Sigmoid colon (tissue), 6 donors: ENCODE measurements at regions not wholly inside any gene's neighbourhood (a gene's known extent, or its start where the extent isn't known, plus 50 kb on each side); places are given as distances from the start of the nearest gene placed in this dataset.
A peak's percentile ranks its signal among the peaks of the same experiment; 100 is the strongest.

Experiments used
- DNase-seq: peaks from one replicate; pipeline ENCODE4 v3.0.0-alpha.2; 2019
- H3K27ac ChIP-seq, 4 donors: fragments of 200-600 bp; sonication (generic); one replicate each; pipeline ENCODE4 v1.5.1; 2016 to 2019; ENCODE audit warnings: mild to moderate bottlenecking in 1 of 4
- H3K27me3 ChIP-seq, 3 donors: fragments of 200-600 bp; sonication (generic); one replicate each; pipeline ENCODE4 v1.5.1; 2019; ENCODE audit warnings: mild to moderate bottlenecking in 1 of 3
- H3K36me3 ChIP-seq, 4 donors: fragments of 200-600 bp; sonication (generic); one replicate each; pipeline ENCODE4 v1.5.1; 2016 to 2019
- H3K4me1 ChIP-seq, 4 donors: fragments of 200-600 bp; sonication (generic); one replicate each; pipeline ENCODE4 v1.5.1; 2017 to 2019
- H3K4me3 ChIP-seq, 4 donors: fragments of 200-600 bp; sonication (generic); one replicate each; pipeline ENCODE4 v1.5.1; 2017 to 2019; ENCODE audit warnings: mild to moderate bottlenecking in 2 of 4, moderate library complexity in 1 of 4
- H3K9me3 ChIP-seq, 4 donors: fragments of 200-600 bp in 3 of 4; sonication (generic) in 3 of 4; one replicate each; pipeline versions ENCODE4 v1.5.1 to v1.6.1; 2013 to 2019
- CTCF ChIP-seq, 4 experiments: fragments of 450-650 bp in 3 of 4; fragments of 200-600 bp in 1 of 4; IDR thresholded peaks; one replicate each; pipeline ENCODE4 v1.5.1; 2016 to 2019; ENCODE audit warnings: antibody characterized with exemption in 4 of 4, mild to moderate bottlenecking in 3 of 4, moderate library complexity in 2 of 4
- EP300 ChIP-seq, 4 donors: sonication (generic); formaldehyde crosslinking; IDR thresholded peaks; one replicate each; pipeline ENCODE4 v1.6.1; 2017; ENCODE audit warnings: antibody characterized with exemption in 4 of 4
- POLR2A ChIP-seq, 2 donors: fragments of 450-650 bp; IDR thresholded peaks; one replicate each; pipeline ENCODE4 v1.6.1; 2016; ENCODE audit warnings: antibody characterized with exemption in 2 of 2, mild to moderate bottlenecking in 2 of 2, moderate library complexity in 2 of 2
- POLR2AphosphoS5 ChIP-seq, 4 donors: sonication (generic); formaldehyde crosslinking; IDR thresholded peaks; one replicate each; pipeline ENCODE4 v1.6.1; 2017; ENCODE audit warnings: antibody characterized with exemption in 4 of 4
- WGBS, 2 donors: extraction: QIAGEN DNeasy Blood & Tissue Kit; methylation state at CpG; one replicate each; pipeline ENCODE4 v1.1.7; 2013; 5-methylcytosine and 5-hydroxymethylcytosine counted together
- intact Hi-C: fragments of 100-400 bp; cut with DNase I; formaldehyde crosslinking; loops from one replicate; pipeline ENCODE4 v1.15.1; 2023
- donor health status: healthy with polysubstance abuse.
- donor health status: healthy.

- H3K27ac ChIP-seq: no peak overlapping the region
- 65 to 69% methylated on average over 3 of the region's 3 CpGs for WGBS, 2 donors
- no peak for DNase-seq
- no peaks in the 10 kb centered on the region for H3K4me1 ChIP-seq
- no peaks in the 10 kb centered on the region for H3K36me3 ChIP-seq
- no peak for TF ChIP-seq EP300 (IDR thresholded peaks at IDR 0.05)
- no peak for TF ChIP-seq CTCF (IDR thresholded peaks at IDR 0.05)
- no peak for TF ChIP-seq POLR2AphosphoS5 (IDR thresholded peaks at IDR 0.05)
- TF ChIP-seq POLR2A (IDR thresholded peaks at IDR 0.05): no peak
- no peak overlapping the region for H3K4me3 ChIP-seq
- H3K9me3 ChIP-seq: no peaks in the 10 kb centered on the region
- H3K27me3 ChIP-seq: no peaks in the 10 kb centered on the region
- intact Hi-C loops: no loop called here
Measured at GRCh38 chr9:26418480-26418879, 474.1 kb downstream of the CAAP1 start.

GRCh38 chr9:26415528-26415927 is 477.1 kb downstream of the CAAP1 start:
- Histone ChIP-seq H3K9me3 (no peaks in the 10 kb centered on the region), H3K27ac (no peak overlapping the region), H3K36me3 (no peaks in the 10 kb centered on the region), H3K4me1 (no peaks in the 10 kb centered on the region), H3K27me3 (no peaks in the 10 kb centered on the region), H3K4me3 (no peak overlapping the region)
- TF ChIP-seq POLR2A (IDR thresholded peaks at IDR 0.05) (no peak), CTCF (IDR thresholded peaks at IDR 0.05) (no peak), EP300 (IDR thresholded peaks at IDR 0.05) (no peak), POLR2AphosphoS5 (IDR thresholded peaks at IDR 0.05) (no peak)
- intact Hi-C loops: no loop called here
- 68 to 79% methylated on average over 3 of the region's 3 CpGs for WGBS, 2 donors
- DNase-seq: no peak

- Histone ChIP-seq H3K9me3 (no peaks in the 10 kb centered on the region), H3K4me3 (no peak overlapping the region), H3K27me3 (no peaks in the 10 kb centered on the region), H3K27ac (no peak overlapping the region), H3K4me1 (no peaks in the 10 kb centered on the region), H3K36me3 (no peaks in the 10 kb centered on the region)
- intact Hi-C loops: no loop called here
- TF ChIP-seq POLR2AphosphoS5 (IDR thresholded peaks at IDR 0.05): peak in 1 of 4 donors; percentile 24
- no peak for TF ChIP-seq POLR2A (IDR thresholded peaks at IDR 0.05)
- TF ChIP-seq CTCF (IDR thresholded peaks at IDR 0.05): no peak
- DNase-seq: no peak
- 63 to 66% methylated on average over 4 of the region's 4 CpGs for WGBS, 2 donors
Measured at GRCh38 chr9:26413611-26414010, 479.0 kb downstream of the CAAP1 start.

GRCh38 chr9:26412446-26412845 is 480.2 kb downstream of the CAAP1 start:
- no peak overlapping the region for H3K4me3 ChIP-seq
- WGBS, 2 donors: 66 to 81% methylated on average over 1 of the region's 1 CpG
- H3K4me1 ChIP-seq: no peaks in the 10 kb centered on the region
- TF ChIP-seq POLR2AphosphoS5 (IDR thresholded peaks at IDR 0.05) (no peak), CTCF (IDR thresholded peaks at IDR 0.05) (no peak), EP300 (IDR thresholded peaks at IDR 0.05) (no peak), POLR2A (IDR thresholded peaks at IDR 0.05) (no peak)
- H3K36me3 ChIP-seq: no peaks in the 10 kb centered on the region
- H3K27ac ChIP-seq: no peak overlapping the region
- DNase-seq: no peak
- H3K9me3 ChIP-seq: no peaks in the 10 kb centered on the region
- intact Hi-C loops: no loop called here
- H3K27me3 ChIP-seq: no peaks in the 10 kb centered on the region

GRCh38 chr9:26406676-26407075 is 485.9 kb downstream of the CAAP1 start:
- intact Hi-C loops: no loop called here
- Histone ChIP-seq H3K4me3 (no peak overlapping the region), H3K36me3 (no peaks in the 10 kb centered on the region), H3K9me3 (no peaks in the 10 kb centered on the region), H3K27me3 (no peaks in the 10 kb centered on the region), H3K4me1 (no peaks in the 10 kb centered on the region), H3K27ac (no peak overlapping the region)
- no peak for DNase-seq
- 72 to 78% methylated on average over 2 of the region's 2 CpGs for WGBS, 2 donors
- TF ChIP-seq POLR2A (IDR thresholded peaks at IDR 0.05) (no peak), POLR2AphosphoS5 (IDR thresholded peaks at IDR 0.05) (no peak), EP300 (IDR thresholded peaks at IDR 0.05) (no peak), CTCF (IDR thresholded peaks at IDR 0.05) (no peak)
